Erythroblast (primary cell): ENCODE measurements at regions not wholly inside any gene's neighbourhood (a gene's known extent, or its start where the extent isn't known, plus 50 kb on each side); places are given as distances from the start of the nearest gene placed in this dataset.

Experiments
- DNase-seq, 2 experiments: peaks; one replicate each; lab custom pipeline; 2025; lab: John Stamatoyannopoulos, UW
- GATA1 ChIP-seq: IDR thresholded peaks from 2 replicates; pipeline ENCODE4 v1.6.1; 2011; ENCODE audit warnings: low read depth, mild to moderate bottlenecking, control low read depth, low read length, moderate library complexity
- POLR2A ChIP-seq: IDR thresholded peaks from 2 replicates; pipeline ENCODE4 v1.6.1; 2011; ENCODE audit warnings: mild to moderate bottlenecking, low read length

GRCh38 chr7:131878777-131879176 is 322.3 kb upstream of the PODXL start:
- DNase-seq, result no peak
- TF ChIP-seq POLR2A (no peak), GATA1 (no peak)

- DNase-seq, result no peak
- TF ChIP-seq POLR2A, result no peak
- no peak for TF ChIP-seq GATA1
Measured at GRCh38 chr7:131873581-131873980, 317.2 kb upstream of the PODXL start.

DNA sequence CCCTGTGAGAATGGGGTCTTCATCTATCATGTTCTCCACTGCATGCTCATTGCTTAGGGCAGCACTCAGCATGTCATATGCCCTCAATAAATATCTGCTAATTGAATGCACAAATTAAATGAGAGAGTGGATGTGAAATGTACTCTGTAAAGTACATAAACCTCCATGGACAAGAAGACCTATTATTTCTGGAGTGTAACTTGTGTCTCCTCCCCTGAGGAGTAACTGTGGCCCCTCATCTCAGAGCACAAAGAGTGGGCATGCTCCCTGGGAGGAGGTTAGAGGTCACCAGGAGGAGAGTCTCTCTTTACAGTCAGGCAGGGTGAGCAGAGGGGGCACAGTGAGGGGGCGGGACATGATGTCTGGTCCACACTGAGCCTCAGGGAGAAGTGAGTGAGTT is 313.6 kb upstream of the PODXL start:
- TF ChIP-seq POLR2A, result no peak
- TF ChIP-seq GATA1, result no peak
- no peak for DNase-seq

- no peak for TF ChIP-seq POLR2A
- no peak for TF ChIP-seq GATA1
- DNase-seq, result no peak
Measured at GRCh38 chr7:131869169-131869844, 312.9 kb upstream of the PODXL start.

GRCh38 chr7:131867461-131867860 is 311.0 kb upstream of the PODXL start:
- no peak for DNase-seq
- TF ChIP-seq GATA1 (no peak), POLR2A (no peak)

DNA sequence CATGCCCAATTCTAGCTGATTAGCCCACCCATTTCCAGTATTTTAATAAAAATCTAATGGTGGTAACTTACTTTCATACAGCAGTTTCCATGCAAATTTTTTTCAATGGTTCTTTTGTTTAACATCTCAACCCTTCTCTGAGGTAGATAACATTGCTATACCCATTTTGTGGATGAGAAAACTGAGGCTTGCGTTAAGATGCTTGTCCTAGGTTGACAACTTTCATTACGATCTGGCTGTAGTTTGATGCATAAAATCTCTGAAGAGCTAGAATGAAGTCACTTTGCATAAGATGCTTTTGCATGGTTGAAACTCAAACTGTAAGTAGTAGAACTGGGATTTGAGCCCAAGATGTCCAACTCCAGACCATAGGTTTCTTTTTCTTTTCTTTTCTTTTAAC is 309.5 kb upstream of the PODXL start:
- TF ChIP-seq GATA1, result no peak
- no peak for TF ChIP-seq POLR2A
- no peak for DNase-seq

DNA sequence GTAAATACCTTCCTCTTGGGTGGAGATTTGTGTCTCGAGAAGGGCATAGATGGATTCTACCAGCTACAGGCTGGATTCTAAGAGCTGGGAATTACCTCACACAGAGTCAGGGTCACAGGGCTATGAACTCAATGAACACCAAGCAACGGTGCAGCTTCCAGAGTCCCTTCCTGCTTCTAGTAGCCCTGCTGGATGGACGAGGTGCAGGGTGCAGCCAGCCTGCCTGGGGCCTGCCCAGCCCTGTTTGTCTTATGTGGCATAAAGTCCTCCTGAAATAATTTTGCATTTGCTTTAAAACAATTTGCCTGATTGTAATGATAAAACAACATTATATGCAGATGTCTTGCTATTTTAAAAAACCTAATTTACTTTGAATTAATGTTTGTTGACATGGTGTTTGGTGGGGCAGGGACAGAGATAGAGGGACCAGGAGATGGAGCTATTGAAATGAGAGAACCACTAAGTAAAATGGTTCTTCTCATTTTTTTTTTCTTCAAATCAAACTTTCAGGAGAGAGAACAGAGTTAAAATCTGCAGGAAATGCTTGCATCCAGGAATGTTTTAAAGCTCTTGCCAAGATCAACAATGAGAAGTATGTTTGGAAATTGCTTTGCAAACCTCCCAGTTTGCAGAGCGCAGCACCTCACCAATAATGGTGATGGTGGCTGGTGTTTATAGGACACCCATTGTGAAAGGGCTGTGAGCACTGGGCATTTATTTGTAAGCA is 305.4 kb upstream of the PODXL start:
- no peak for DNase-seq
- TF ChIP-seq POLR2A (no peak), GATA1 (no peak)

- TF ChIP-seq GATA1 (no peak), POLR2A (no peak)
- DNase-seq, result peak; percentile 34 to 59
Measured at GRCh38 chr7:131859147-131859821, 302.9 kb upstream of the PODXL start.

DNA sequence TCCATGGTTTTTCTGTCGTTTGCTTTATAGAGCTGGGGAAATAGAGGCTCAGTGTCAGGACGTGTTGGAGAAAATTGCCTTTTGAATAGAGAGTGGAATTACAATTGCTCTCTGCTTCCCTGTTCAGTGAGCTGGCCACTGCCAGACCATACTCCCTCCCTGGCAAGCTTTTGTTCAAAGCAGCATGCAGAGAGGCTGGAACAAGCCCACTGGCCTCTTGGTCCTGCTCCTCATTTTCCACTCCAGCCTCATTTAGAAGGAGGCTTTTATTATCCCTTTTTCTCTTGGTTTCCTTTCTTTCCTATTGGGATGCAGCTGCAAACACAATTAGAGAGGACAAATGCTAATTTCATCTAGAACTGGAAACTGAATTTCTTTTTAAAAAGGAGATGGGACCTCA is 302.2 kb upstream of the PODXL start:
- DNase-seq, result no peak
- TF ChIP-seq GATA1 (no peak), POLR2A (no peak)

DNA sequence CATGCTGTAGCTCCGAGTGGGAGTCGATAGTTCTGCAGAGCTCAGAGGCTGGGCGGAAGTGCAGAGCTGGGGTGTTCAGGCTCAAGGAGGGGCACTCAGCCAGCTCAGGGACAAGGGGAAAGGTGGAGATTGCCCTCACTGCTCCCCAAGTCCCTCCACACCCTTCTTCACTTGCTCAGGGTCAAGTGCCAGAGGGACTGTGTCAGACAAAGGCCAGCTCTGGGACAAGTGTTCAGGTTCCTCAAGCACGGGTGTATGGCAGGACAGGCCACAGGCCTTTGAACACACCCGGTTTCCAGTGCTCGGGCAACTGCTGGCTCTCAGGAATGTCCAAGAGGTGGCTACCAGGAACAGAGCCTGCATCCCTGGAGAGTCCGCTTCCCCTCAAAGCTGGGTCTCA is 293.0 kb upstream of the PODXL start:
- TF ChIP-seq POLR2A (no peak), GATA1 (no peak)

GRCh38 chr7:131848033-131848432 is 291.6 kb upstream of the PODXL start:
- TF ChIP-seq GATA1, result no peak
- no peak for TF ChIP-seq POLR2A

More for the DNA sequence above, 293.0 kb upstream of the PODXL start:
- no peak for DNase-seq

GRCh38 chr7:131845573-131846314 is 289.3 kb upstream of the PODXL start:
- no peak for DNase-seq
- TF ChIP-seq POLR2A (no peak), GATA1 (no peak)

More at GRCh38 chr7:131848033-131848432, 291.6 kb upstream of the PODXL start:
- no peak for DNase-seq

GRCh38 chr7:131844369-131844768 is 287.9 kb upstream of the PODXL start:
- no peak for TF ChIP-seq GATA1
- TF ChIP-seq POLR2A, result no peak
- no peak for DNase-seq
